ENCODE measurements at regions not wholly inside any gene's neighbourhood (a gene's known extent, or its start where the extent isn't known, plus 50 kb on each side); places are given as distances from the start of the nearest gene placed in this dataset.

DNA sequence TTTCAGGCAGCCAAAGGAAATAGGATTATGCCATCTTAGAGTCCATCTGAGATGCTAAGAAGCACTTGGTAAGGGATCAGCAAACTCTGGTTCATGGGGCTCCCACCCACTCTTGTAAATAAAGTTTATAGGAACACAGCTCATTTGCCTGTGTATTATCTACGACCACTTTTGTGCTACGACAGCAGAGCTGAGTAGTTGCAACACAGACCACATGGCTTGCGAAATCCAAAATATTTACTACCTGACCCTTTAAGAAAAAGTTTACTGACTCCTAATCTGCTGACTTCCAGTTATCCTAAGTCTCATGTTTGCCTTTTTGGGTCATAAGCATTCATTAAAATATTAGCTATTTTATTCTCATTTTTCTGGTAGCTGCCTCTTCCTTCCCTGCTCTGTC lies 859.0 kb downstream of the QKI start:
- no peak for DNase-seq (ENCODE audit: low read depth in 3 of 3, low spot score in 2 of 3)

DNA sequence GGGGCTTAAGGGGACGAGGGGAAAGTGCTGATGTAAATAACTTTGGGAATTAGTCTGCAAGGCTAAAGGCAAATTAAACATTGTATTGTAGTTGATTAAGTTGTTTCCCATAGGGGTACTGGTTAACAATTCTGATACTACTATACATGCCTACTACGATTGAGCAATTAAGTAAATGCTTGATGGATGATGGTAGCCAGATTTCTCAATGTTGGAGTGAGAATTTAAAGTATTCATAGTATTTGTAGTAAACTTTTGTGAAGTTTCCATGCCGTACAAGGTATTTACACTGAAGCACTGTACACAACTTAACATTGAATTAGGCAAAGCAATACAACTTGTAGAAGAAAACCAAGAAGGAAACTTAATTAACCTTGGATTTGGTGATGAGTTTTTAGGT lies 852.3 kb downstream of the QKI start:
- DNase-seq (ENCODE audit: low read depth in 3 of 3, low spot score in 2 of 3): no peak

DNA sequence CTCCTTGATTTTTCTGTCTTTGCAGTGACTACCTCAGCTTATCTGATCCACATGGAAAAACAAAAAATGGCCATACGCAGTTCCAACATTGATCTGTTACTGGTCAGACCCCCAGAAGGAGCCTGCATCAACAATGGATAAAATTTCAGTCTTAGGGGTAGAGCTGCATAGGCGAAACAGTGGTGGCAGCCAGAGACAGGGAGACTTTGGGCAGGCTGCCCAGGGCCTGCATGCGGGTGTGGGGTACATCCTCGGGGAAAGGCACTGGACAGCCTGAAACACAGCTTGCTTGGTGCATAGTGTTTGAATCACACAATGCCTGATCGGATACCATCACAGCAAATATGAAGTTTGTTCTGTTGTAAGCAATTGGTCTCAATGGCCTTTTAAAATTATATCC lies 847.8 kb downstream of the QKI start:
- DNase-seq (ENCODE audit: low read depth in 3 of 3, low spot score in 2 of 3): no peak

DNA sequence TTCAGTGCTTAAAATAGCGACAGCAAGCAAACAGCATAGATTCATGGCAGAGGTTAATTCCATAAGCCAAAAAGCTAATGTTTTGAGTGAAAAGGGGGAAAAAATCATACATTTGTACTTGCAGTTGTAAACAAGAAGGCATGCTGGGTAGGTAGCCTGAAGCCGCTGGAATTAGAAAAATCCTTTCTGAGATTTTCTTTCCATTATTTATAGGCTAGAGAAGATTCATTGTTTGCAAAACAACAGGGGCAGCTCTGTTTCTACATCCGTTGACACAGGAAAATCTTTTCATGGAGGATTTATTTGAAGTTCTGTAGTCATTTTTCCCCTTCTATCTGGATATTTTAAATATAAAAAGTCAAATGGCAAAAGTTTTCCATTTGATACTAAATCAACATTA lies 843.9 kb downstream of the QKI start:
- DNase-seq (ENCODE audit: low read depth in 3 of 3, low spot score in 2 of 3): no peak

DNA sequence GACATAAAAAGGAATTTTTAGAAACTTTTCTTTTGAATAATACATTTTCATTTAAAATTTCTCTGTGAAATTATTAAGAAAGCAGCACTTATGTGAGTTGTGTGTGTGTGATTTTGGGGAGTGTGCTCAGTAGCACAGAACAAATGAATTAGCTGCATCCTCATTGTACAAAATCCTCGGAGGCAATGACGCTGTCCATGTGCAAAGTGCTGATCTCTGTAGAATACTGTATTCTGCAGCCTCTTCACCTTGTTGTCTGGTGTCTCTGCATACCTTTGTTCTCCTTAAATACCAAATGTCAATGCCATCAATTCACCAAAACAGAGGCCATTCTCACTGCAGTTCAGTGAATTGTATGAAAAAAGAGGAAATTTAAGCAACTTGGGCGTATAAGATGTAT lies 838.4 kb downstream of the QKI start:
- peak in 1 of 3 donors; percentile 32 for DNase-seq (ENCODE audit: low read depth in 3 of 3, low spot score in 2 of 3)

DNA sequence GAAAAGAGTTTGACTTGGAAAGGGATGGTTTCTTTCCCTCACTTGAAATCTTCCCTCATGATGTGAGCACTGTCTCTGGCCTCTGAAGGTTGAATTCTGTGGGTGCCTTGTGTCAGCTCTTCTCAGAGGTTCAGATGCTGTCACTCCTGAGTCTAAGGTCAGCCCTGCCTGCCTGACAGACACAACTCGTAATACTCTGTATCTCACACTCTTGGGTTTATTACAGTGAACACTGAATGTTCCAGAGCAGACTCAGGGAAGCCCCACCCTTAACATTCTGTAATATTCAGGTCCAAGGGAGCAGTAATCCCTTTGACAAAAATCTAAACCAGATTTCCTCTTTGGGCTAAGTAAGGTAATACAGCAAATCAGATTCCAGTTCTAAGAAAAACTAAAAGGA lies 837.8 kb downstream of the QKI start:
- DNase-seq (ENCODE audit: low read depth in 3 of 3, low spot score in 2 of 3): no peak

DNA sequence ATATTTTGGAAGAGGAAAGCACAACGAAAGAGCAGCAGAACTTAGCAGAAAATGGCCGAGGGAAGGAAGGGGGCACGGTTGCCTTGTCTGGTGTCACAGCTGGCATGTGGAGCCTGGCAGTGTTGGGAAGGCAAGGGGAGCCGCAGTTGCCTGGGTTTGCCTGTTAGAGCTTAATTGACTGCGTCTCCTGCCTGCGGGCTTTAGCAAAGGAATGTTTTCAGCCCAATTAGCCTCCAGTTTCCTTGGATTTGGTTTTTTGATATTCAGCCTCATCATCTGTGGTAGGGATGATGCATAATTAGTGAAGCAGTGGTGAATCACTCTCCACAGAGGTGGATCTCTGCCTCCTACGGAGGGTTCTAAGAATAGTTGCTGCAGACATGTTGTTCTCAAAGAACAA lies 832.6 kb downstream of the QKI start:
- DNase-seq (ENCODE audit: low read depth in 3 of 3, low spot score in 2 of 3): no peak

DNA sequence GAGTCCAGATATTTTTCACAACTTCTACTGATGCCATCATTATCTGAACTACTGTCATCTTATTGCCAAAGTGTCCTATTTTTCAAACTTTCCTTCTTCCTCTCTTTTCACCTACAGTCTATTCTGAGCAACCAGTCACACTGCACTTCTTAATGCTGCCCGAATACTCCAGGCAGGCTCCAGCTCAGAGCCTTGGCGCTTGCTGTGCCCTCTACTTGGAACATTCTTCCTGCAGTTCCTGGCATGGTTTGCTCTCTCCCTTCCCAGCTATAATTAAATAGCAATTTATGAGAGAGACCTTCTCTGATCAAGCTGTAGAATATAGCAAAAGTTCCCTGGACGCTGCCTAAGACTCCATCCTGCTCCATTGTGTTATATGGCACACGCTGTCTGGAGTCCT lies 831.6 kb downstream of the QKI start:
- no peak for DNase-seq (ENCODE audit: low read depth in 3 of 3, low spot score in 2 of 3)

DNA sequence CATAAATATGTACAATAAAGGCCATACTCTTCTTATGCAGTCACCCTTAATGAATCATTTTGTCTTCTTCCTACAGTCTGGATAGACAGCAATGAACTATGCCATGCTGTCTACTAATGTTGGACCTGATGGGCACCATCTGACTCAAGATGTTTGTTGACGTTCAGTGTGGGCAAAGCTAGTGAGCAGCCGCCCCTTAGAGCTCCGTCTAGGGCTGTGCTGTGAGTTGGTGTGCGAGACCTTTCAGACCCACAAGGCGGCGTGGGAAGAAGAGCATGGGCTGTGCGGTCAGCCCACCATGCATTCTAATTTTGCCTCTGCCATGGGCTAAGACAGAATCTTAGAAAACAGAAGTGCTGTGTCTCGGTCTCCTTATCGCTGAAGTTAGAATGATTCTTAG lies 829.4 kb downstream of the QKI start:
- no peak for DNase-seq (ENCODE audit: low read depth in 3 of 3, low spot score in 2 of 3)

DNA sequence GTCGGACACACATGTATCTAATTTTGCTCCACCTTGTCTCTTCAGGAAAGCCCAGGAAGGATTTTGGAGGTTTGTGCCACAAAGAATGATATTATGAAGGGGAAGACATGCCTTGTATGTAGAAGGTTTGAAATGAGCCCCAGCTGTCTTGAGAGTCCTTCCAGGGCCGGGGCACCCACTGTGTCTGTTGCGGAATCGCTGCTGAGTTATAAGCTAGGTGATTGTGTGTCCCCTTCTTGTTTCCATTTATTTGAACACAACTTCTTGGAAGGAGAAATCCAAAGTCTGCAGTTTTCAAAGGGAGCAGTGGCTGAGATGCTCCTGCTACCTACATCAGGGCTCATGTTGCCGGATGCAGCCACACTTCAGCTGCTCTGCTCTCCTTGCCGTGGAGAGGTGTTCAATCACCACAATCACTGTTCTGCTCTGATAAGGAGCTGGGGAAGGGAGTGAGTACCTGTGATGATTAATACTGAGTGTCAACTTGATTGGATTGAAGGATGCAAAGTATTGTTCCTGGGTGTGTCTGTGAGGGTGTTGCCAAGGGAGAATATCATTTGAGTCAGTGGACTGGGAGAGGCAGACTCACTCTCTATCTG lies 828.6 kb downstream of the QKI start:
- DNase-seq (ENCODE audit: low read depth in 3 of 3, low spot score in 2 of 3): no peak

DNA sequence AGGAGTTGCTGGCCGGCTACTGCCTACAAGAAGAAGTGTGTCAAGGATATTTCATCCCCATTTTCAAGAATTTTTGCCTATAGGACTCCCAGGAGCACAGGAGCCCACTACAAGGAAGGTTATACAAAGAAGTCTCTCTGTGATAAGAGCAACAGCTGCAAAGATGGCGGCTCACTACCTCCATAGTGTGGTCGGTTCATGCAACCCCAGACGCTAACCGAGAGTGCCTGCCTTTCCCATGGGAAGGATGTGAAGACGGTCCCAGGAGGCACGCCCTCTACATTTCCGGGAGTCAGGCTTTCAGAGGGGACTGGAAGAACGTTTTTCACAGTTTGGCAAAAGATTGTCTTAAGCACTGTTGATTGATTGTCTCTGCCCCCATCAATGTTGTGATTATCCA lies 816.3 kb downstream of the QKI start:
- DNase-seq (ENCODE audit: low read depth in 3 of 3, low spot score in 2 of 3): no peak

DNA sequence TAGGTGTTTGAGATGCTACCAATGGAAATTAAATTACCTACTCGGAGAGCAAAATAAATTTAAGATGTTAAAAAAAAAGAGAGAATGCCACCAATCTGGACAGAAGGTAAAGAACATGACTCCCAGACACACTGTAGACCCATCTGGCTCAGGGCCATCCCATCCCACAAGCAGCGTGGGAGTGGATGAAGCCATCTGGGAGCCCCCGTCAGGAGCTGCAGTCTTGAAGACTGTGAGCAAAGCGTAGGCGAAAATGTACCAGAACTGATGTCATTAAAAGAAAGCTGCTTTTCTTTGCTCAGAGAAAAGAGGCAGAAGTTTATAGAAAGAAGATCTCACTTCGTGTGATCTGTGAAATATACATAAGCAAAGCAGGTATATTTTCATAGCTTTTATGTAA lies 815.7 kb downstream of the QKI start:
- no peak for DNase-seq (ENCODE audit: low read depth in 3 of 3, low spot score in 2 of 3)

DNA sequence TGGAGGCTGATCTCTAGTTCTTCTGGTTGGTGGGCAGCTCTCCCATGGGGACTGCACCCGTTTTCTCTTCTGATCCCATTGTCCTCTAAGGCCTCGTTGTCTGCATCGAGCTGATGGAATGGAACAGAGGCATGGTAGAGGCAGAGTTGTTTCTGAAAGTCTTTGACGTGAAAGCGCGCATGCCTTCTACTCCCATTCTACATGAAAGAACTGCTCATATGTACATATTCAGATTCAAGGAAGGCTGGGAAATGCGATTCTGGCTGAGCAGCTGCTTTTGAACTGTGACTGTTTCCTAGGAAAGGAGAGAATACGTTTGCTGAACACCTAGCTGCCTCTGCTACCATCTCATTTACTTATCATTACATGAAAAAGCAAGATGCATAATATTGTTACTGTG lies 815.2 kb downstream of the QKI start:
- no peak for DNase-seq (ENCODE audit: low read depth in 3 of 3, low spot score in 2 of 3)

DNA sequence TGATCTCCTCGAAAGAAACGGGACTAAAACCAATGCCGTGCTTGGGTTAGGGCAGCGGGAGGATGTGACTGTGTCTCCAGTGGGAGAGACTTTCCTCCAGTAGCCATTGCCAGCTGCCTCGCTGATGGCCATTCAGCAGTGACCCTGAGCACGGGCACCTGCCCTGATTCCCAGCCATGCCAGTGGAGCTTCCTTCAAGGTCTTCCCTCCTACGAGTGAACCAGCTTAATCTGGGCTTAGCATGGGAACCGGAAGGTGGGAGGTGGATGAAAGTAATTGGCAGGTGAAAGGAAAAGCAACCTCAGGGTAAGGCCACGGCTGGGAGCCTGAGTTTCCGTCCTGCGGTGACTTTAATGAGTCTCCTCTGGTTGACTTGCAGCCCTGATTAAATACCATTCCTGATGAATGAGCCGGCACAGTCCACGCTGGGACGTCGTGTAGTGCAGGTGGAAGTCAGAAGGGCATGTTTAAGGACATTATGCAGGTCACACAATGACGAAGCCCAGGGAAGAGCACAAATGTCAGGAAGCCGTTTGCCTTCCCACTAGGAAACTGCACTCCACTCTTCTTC lies 813.5 kb downstream of the QKI start:
- no peak for DNase-seq (ENCODE audit: low read depth in 3 of 3, low spot score in 2 of 3)

DNA sequence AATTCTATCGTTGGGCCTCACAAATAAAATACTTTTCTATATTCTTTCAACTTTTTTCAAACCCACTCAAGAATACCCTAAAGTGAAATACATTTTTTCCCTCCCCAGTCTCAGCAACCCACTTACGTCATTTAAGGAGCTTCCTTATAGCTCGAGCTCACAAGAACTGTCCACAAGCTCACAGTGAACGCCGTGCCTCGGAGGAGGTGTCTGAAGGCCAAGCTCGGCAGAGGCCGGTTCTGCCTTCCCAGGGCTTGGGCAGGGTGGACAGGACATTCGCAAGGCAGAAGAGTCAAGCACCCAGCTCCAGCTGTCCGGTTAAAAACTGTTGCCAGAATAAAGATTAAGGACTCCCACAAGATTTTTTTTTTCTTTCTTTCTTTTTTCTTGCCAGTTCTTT lies 802.3 kb downstream of the QKI start:
- no peak for DNase-seq (ENCODE audit: low read depth in 3 of 3, low spot score in 2 of 3)

DNA sequence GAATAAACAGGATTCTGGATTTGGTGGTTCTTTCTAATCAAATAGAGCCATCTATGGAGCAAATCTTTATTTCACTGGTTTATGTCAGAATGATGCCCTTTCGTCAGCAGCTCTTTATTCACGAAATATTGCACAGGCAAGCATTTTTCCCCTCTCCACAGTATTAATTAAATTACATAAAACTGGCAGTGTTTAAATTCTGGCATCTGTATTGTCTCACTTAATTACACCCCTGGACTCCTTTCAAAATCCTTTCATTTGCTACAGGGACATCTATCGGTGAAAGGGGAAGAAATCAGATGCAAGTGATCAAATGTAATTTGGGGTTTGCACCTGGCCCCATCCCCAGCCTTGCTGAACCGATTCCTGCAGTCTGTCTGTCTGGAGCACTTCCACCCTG lies 801.9 kb downstream of the QKI start:
- no peak for DNase-seq (ENCODE audit: low read depth in 3 of 3, low spot score in 2 of 3)

DNA sequence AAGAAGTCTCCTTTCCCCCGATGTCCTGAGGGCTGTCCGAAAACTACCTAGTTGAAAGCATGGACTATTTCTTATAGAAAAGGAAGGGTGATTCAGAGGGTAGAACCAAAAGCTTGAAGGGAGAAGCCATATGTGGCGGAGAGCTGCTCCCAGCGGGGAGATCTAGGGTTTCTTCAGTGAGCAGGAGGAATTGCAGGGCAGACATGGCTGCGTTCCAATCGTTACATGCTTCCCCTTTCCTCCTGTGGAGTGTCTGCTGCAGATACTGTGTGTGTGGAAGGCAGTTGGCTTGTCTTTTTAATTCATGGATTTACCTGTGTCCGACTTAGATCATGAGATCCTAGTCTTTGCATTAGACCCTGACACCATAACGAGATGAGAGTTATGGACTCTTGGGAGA lies 799.5 kb downstream of the QKI start:
- DNase-seq (ENCODE audit: low read depth in 3 of 3, low spot score in 2 of 3): no peak

DNA sequence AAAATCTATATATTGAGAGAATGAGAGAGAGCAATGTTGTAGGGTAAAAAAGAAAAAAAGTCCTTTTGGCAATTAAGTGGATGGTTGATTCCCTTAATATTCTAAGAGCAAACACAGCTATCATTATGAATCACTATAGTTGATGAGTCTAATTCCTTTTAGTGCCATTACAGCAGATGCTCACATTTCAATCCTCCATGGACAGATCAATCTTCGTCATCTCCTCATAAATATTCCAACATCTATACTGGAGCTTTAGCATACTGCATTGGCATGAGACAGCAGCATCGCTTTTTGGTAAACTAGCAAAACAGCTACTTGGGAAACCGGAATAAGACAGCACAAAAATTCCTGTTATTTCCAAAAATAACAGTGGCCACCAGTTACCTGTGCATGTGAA lies 796.7 kb downstream of the QKI start:
- no peak for DNase-seq (ENCODE audit: low read depth in 3 of 3, low spot score in 2 of 3)

DNA sequence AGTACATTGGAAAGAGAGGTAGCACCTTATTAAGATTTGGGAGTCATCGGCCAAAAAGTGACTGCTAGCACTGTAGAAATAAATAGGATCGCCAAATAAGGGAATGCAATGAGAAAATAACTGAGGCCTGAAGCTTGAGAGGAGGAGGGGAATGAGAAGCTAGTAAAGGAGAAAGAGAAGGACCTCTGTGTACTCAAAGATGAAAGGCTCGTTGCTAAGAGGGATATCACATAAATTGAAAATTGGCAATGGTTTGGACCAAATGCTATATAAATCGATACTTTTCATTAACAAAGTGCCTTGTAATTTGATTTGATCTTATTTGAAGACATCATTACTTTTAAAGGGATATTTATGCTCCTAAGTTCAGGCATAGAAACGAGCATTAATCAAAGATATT lies 796.3 kb downstream of the QKI start:
- no peak for DNase-seq (ENCODE audit: low read depth in 3 of 3, low spot score in 2 of 3)

DNA sequence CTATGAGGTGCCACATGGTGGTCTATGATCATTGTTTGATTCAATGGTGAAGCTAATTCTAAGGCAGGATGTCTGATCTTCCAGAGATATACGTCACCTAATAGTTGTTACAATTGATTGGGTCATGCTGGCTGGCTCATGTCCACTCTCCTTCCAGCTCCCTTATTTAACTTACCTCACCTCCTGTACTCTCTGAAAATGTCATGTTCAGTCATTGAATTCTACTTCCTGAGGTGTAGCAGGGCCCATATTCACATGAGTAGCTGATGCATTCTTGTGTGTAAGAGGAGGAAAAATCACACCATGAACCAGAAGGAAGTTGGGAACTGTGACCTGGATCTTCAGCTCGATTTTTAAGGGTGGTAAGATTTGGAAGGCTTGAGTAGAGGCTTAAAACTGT lies 795.8 kb downstream of the QKI start:
- DNase-seq (ENCODE audit: low read depth in 3 of 3, low spot score in 2 of 3): no peak

DNA sequence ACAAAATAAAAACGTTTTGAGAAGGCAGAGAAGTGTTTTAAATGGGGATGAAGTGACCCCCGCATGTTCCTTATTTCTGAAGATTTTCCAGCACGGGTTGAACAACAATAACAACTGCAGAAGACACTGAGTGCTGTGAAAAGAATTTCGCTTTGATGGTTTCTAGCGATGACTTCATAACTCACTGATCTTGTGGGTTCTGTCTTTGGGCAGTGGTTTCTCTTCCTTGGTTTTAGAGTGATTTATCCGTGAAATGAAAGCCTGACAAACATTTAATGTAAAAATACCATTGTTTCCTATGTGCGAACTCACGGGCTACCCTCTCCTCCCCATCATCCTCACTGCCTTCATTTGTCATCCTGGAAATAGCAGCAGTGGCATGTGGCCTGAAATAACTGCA lies 793.9 kb downstream of the QKI start:
- DNase-seq (ENCODE audit: low read depth in 3 of 3, low spot score in 2 of 3): no peak

DNA sequence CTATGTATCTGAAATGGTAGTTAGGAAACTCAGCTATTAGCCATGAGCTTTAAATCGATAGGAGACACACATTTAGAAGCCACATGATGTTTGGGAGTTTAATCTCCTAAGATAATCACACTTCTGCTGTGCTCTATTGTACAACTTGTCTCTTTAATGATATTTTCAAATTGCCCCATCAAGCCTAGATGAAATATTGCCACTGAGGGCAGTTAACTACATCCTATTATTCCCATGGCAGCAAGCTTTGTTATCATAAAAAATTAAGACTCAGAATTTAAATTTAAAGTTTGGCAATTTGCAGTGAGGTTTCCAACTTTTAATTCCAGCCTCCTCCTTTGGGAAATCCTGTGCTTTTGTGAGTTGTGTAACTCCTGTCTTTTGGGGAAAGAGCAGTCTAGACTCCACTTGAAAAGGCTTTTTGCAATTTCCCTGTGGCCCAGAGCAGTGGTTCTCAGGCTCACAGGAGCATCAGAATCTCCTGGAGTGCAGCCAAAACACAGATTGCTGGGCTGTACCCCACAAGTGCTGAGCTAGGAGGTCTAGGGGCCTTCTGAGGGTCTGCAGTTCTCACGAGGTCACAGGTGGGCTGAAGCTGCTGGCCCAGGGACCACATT lies 792.4 kb downstream of the QKI start:
- DNase-seq (ENCODE audit: low read depth in 3 of 3, low spot score in 2 of 3): no peak

DNA sequence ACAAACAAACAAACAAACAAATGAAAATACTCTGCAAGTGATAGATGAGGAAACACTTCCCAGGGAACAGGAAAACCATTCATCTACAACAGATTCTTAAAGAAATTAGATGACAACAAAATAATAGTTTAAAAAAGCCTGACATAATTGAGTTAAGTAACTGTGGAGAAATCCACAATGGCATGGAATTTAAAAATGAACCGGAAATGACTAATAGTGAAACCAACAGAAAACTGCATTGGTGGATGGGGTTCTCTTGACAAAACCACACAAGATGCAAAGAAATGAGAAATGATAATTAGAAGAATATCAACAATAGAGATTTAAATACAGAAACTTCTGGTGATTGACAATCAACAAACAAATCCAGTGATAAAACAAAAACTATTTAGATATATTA lies 785.6 kb downstream of the QKI start:
- no peak for DNase-seq (ENCODE audit: low read depth in 3 of 3, low spot score in 2 of 3)

All from right renal cortex interstitium (tissue), 3 donors.